ENCODE measurements at regions not wholly inside any gene's neighbourhood (a gene's known extent, or its start where the extent isn't known, plus 50 kb on each side); places are given as distances from the start of the nearest gene placed in this dataset.

GRCh38 chr4:52247941-52248340, 196.8 kb downstream of the SPATA18 start:
- Histone ChIP-seq H3K4me3 (no peak overlapping the region), H3K4me1 (peaks cover 5% of the 10 kb centered on the region; the same call in 1 of the 2 replicates)
- DNase-seq = no peak

DNA sequence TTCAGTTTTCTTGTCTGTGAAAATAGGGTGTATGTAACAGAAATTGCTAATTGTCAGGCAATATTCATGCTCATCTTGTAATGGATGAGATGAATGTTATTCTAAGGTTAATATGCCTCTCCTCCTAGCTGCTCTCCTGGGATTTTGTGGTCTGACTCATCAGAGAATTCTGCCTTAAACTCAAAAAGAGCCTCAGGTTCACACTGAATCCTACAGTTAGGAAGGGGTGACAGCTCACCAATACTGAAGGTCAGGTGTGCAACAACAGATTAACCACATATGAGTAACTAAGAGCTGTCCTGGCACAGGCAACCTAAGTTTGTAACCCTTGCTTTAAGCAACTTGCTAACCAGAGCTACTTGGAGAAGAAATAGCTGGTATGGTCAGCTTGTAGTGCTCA, 197.7 kb downstream of the SPATA18 start:
- no peaks in the 10 kb centered on the region for H3K27me3 ChIP-seq
- no peak overlapping the region for H3K4me3 ChIP-seq
- no peak overlapping the region for H3K27ac ChIP-seq
- peaks cover 4% of the 10 kb centered on the region for H3K9me3 ChIP-seq (replicated peaks)
- no peak for DNase-seq
- peaks cover 5% of the 10 kb centered on the region; the same call in 1 of the 2 replicates for H3K4me1 ChIP-seq
- H3K36me3 ChIP-seq = no peaks in the 10 kb centered on the region

More at GRCh38 chr4:52247941-52248340, 196.8 kb downstream of the SPATA18 start:
- Histone ChIP-seq H3K27ac (no peak overlapping the region), H3K36me3 (no peaks in the 10 kb centered on the region), H3K9me3 (replicated peaks) (peaks cover 4% of the 10 kb centered on the region), H3K27me3 (no peaks in the 10 kb centered on the region)

DNA sequence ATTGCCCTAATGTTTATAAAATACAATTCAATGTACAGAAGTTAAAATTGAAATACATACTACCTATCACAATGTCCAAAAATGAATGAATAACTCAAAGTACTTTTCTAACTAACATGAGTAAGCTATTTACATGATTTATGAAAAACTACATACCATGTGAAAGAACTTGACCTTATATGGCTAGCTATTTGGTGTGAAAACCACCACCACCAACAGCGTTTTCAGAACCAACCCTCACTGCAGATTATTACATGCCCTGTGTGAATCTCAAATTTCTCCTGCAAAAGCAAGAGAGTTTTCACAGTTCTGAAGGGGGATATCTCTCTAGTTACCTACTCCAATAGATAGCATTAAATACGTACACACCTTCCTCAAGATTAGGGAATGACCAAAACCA, 198.5 kb downstream of the SPATA18 start:
- Histone ChIP-seq H3K36me3 (no peaks in the 10 kb centered on the region), H3K27ac (no peak overlapping the region)

DNA sequence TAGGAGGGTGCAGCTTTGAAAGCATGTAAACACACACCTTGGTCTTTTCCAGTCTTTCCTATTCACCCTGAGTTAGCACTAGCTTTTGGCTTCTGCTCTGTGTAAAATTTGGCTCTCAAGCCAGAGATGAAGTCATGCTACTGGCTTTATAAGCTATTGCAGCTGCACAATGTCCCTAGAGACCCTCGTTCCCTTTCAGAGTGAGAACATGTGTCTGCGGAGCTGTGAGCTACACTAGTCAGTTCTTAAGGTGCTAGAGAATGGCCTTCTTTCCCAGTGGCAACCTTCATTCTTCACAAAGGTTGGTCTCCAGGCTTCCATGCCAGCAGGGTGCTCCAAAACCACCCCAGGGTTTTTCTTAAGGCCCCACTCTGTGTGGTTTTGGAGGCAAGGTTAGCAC, 199.1 kb downstream of the SPATA18 start:
- Histone ChIP-seq H3K27ac (no peak overlapping the region), H3K36me3 (no peaks in the 10 kb centered on the region), H3K4me3 (no peak overlapping the region), H3K9me3 (replicated peaks) (peaks cover 4% of the 10 kb centered on the region), H3K4me1 (peaks cover 5% of the 10 kb centered on the region; the same call in 1 of the 2 replicates), H3K27me3 (no peaks in the 10 kb centered on the region; the same call in 1 of the 2 replicates)
- peak; percentile 47 to 62 for DNase-seq

More for the DNA sequence above, 198.5 kb downstream of the SPATA18 start:
- no peaks in the 10 kb centered on the region; the same call in 1 of the 2 replicates for H3K27me3 ChIP-seq
- no peak overlapping the region for H3K4me3 ChIP-seq
- H3K9me3 ChIP-seq (replicated peaks) = peaks cover 4% of the 10 kb centered on the region
- no peak for DNase-seq
- peaks cover 5% of the 10 kb centered on the region; the same call in 1 of the 2 replicates for H3K4me1 ChIP-seq

- H3K36me3 ChIP-seq = no peaks in the 10 kb centered on the region
- no peak overlapping the region for H3K4me3 ChIP-seq
- H3K9me3 ChIP-seq (replicated peaks) = peaks cover 4% of the 10 kb centered on the region
- DNase-seq = no peak
- H3K4me1 ChIP-seq = peaks cover 5% of the 10 kb centered on the region; the same call in 1 of the 2 replicates
- H3K27me3 ChIP-seq = no peaks in the 10 kb centered on the region; the same call in 1 of the 2 replicates
- H3K27ac ChIP-seq = no peak overlapping the region
Observed at GRCh38 chr4:52251864-52252263, 200.8 kb downstream of the SPATA18 start.

DNA sequence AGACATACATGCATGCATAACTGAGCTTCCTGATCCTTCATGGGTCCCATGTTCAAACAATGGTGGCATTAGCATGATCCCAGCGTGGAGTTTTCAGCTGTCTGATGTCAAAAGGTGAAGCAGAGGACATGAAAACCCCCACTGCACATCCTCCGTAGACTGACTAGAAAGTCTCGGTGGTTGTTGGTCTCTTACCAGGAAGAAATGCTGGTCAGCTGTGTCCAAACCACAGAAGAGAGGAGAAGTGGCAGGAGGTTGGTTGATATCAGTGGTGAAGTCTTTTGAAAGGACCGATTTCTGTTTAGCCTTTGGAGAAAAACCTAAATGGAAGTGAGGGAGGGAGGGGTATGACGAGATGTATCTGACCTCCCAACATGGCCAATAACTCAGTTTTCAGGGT, 201.9 kb downstream of the SPATA18 start:
- Histone ChIP-seq H3K4me1 (peaks cover 5% of the 10 kb centered on the region; the same call in 1 of the 2 replicates), H3K27ac (no peak overlapping the region), H3K4me3 (no peak overlapping the region), H3K27me3 (no peaks in the 10 kb centered on the region; the same call in 1 of the 2 replicates), H3K9me3 (replicated peaks) (peaks cover 4% of the 10 kb centered on the region), H3K36me3 (no peaks in the 10 kb centered on the region)
- DNase-seq = no peak

DNA sequence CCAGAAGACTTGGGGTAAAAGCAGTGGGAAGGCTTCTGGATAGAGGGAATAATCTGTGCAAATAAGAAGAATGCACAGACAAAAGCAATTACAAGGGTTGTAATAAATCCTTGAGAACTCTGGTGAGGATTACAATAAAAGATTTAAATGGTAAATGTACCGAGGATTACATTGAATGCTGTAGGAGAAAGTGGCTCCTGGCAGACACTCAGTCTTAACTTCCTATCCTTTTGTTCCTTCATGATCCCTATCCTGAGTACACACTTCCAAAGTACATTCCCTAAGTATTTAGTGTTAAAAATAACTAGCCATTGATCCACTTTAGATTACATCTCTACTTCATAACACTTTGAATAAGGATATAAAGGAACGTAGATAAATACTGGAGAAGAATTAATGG, 205.4 kb downstream of the SPATA18 start:
- no peak overlapping the region for H3K27ac ChIP-seq
- no peaks in the 10 kb centered on the region; the same call in 1 of the 2 replicates for H3K27me3 ChIP-seq
- H3K4me3 ChIP-seq = no peak overlapping the region
- DNase-seq = no peak
- no peaks in the 10 kb centered on the region for H3K4me1 ChIP-seq
- no peaks in the 10 kb centered on the region for H3K36me3 ChIP-seq
- peaks cover 4% of the 10 kb centered on the region for H3K9me3 ChIP-seq (replicated peaks)

DNA sequence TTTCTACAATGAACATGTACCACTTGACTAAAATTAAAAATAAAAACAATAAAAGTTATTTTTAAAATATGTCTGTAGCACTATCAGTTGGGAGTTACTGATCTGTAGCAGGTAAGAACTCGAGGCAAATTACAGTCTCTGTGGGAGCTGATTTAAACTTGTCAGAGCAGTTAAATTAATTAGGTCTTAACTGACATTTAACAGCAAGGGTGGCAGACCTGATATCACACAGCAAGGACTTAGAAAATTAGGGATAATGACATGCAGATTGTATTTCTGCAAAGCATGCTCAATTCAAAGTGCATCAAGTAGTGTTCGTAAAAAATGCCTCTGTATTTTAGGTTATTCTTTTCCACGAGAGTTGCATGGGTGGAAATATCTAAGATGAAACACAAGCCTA, 208.9 kb downstream of the SPATA18 start:
- no peak for DNase-seq
- Histone ChIP-seq H3K4me1 (no peaks in the 10 kb centered on the region), H3K27me3 (no peaks in the 10 kb centered on the region), H3K9me3 (replicated peaks) (no peaks in the 10 kb centered on the region; the same call in 1 of the 2 replicates), H3K4me3 (no peak overlapping the region), H3K36me3 (no peaks in the 10 kb centered on the region), H3K27ac (no peak overlapping the region)

DNA sequence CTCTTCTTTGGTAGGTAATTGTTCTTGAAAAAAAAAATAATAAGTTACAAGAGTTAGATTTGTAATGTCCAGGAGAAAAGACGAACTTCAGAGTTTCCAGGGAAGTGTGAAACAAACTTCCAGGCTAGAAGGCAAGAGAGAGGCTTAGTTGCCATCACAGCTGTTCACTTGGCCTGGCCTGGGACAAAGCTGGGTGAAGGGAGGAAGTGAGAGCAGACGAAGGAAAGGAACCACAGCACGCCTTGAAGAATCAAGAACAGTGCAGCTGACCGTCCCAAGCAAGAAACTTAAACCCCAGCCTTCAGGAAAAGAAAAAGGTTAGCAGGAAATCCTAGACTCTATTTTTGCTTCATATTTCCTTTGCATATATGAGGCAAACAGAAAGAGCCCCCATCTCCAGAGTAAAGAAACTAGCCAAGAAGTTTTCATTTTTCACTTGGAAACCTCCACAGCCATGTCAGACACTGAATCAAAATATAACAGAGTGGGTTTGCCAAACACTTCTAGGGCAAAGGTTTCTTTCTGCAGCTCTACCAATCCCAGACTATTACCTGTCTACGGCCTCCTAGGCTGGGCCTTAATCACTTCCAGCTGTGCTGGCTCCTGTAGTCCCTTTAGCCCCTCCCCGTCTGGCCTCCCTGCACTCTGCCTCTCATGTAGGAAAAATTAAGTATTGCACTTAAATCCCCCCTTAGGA, 209.6 kb downstream of the SPATA18 start:
- Histone ChIP-seq H3K36me3 (no peaks in the 10 kb centered on the region), H3K27me3 (no peaks in the 10 kb centered on the region), H3K9me3 (replicated peaks) (no peaks in the 10 kb centered on the region; the same call in 1 of the 2 replicates), H3K27ac (no peak overlapping the region), H3K4me1 (no peaks in the 10 kb centered on the region), H3K4me3 (no peak overlapping the region)
- DNase-seq = peak in 1 of 2 experiments; percentile 22

- Histone ChIP-seq H3K4me1 (no peaks in the 10 kb centered on the region), H3K36me3 (no peaks in the 10 kb centered on the region), H3K27me3 (no peaks in the 10 kb centered on the region), H3K27ac (no peak overlapping the region), H3K4me3 (no peak overlapping the region), H3K9me3 (replicated peaks) (no peaks in the 10 kb centered on the region; the same call in 1 of the 2 replicates)
- DNase-seq = no peak
Observed at GRCh38 chr4:52263607-52264006, 212.5 kb downstream of the SPATA18 start.

- Histone ChIP-seq H3K4me3 (no peak overlapping the region), H3K27me3 (no peaks in the 10 kb centered on the region), H3K36me3 (no peaks in the 10 kb centered on the region), H3K9me3 (replicated peaks) (no peaks in the 10 kb centered on the region; the same call in 1 of the 2 replicates), H3K27ac (no peak overlapping the region), H3K4me1 (no peaks in the 10 kb centered on the region)
- DNase-seq = no peak
Observed at GRCh38 chr4:52265781-52266525, 214.8 kb downstream of the SPATA18 start.

- no peak overlapping the region for H3K4me3 ChIP-seq
- no peak for DNase-seq
- H3K9me3 ChIP-seq (replicated peaks) = no peaks in the 10 kb centered on the region; the same call in 1 of the 2 replicates
- no peaks in the 10 kb centered on the region for H3K36me3 ChIP-seq
- no peak overlapping the region for H3K27ac ChIP-seq
- no peaks in the 10 kb centered on the region for H3K27me3 ChIP-seq
- H3K4me1 ChIP-seq = no peaks in the 10 kb centered on the region
Observed at GRCh38 chr4:52266537-52267137, 215.5 kb downstream of the SPATA18 start.

GRCh38 chr4:52269761-52270160, 218.7 kb downstream of the SPATA18 start:
- no peak for DNase-seq
- H3K27me3 ChIP-seq = no peaks in the 10 kb centered on the region
- H3K9me3 ChIP-seq (replicated peaks) = no peaks in the 10 kb centered on the region
- no peak overlapping the region for H3K27ac ChIP-seq
- H3K4me1 ChIP-seq = no peaks in the 10 kb centered on the region
- no peak overlapping the region for H3K4me3 ChIP-seq
- H3K36me3 ChIP-seq = no peaks in the 10 kb centered on the region

- no peak overlapping the region for H3K27ac ChIP-seq
- no peaks in the 10 kb centered on the region for H3K27me3 ChIP-seq
- H3K36me3 ChIP-seq = no peaks in the 10 kb centered on the region
- H3K4me3 ChIP-seq = no peak overlapping the region
- DNase-seq = no peak
- no peaks in the 10 kb centered on the region for H3K9me3 ChIP-seq (replicated peaks)
- no peaks in the 10 kb centered on the region for H3K4me1 ChIP-seq
Observed at GRCh38 chr4:52273885-52274284, 222.8 kb downstream of the SPATA18 start.
